ENCODE measurements at regions not wholly inside any gene's neighbourhood (a gene's known extent, or its start where the extent isn't known, plus 50 kb on each side); places are given as distances from the start of the nearest gene placed in this dataset.

- DNase-seq (ENCODE audit: extremely low read depth, low read depth): no peak
- TF ChIP-seq CTCF (IDR thresholded peaks at IDR 0.05; ENCODE audit: low read depth, low read length): no peak
Measured at GRCh38 chr3:189554868-189555557, 76.2 kb upstream of the TP63 start.

- no peak for TF ChIP-seq CTCF (IDR thresholded peaks at IDR 0.05; ENCODE audit: low read depth, low read length)
Measured at GRCh38 chr3:189555558-189555881, 75.7 kb upstream of the TP63 start.

GRCh38 chr3:189557824-189558223 is 73.4 kb upstream of the TP63 start:
- no peak for TF ChIP-seq CTCF (IDR thresholded peaks at IDR 0.05; ENCODE audit: low read depth, low read length)
- DNase-seq (ENCODE audit: extremely low read depth, low read depth): no peak

More at GRCh38 chr3:189555558-189555881, 75.7 kb upstream of the TP63 start:
- no peak for DNase-seq (ENCODE audit: extremely low read depth, low read depth)

DNA sequence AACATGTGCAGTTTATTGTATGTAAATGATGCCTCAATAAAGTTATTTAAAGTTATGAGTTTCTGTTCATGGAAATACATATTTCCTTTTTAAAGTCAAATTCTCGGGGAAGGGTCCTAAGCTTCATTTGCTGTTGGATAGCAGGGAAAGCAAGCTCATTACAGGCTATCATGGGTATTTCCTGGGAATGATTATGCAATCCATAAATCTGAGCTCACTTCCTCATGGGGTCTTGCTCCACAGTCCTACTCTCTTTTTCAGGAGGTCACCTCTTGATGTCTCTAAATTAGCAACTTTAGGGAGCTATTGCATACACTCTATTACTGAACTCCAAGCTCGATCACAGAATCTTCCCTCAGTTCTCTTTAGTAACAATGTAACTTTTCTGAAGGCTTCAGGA is 69.9 kb upstream of the TP63 start:
- no peak for TF ChIP-seq CTCF (IDR thresholded peaks at IDR 0.05; ENCODE audit: low read depth, low read length)

GRCh38 chr3:189563853-189564563 is 67.2 kb upstream of the TP63 start:
- no peak for TF ChIP-seq CTCF (IDR thresholded peaks at IDR 0.05; ENCODE audit: low read depth, low read length)
- DNase-seq (ENCODE audit: extremely low read depth, low read depth): peak; percentile 46

More for the DNA sequence above, 69.9 kb upstream of the TP63 start:
- DNase-seq (ENCODE audit: extremely low read depth, low read depth): no peak

- no peak for DNase-seq (ENCODE audit: extremely low read depth, low read depth)
- no peak for TF ChIP-seq CTCF (IDR thresholded peaks at IDR 0.05; ENCODE audit: low read depth, low read length)
Measured at GRCh38 chr3:189566550-189567130, 64.5 kb upstream of the TP63 start.

DNA sequence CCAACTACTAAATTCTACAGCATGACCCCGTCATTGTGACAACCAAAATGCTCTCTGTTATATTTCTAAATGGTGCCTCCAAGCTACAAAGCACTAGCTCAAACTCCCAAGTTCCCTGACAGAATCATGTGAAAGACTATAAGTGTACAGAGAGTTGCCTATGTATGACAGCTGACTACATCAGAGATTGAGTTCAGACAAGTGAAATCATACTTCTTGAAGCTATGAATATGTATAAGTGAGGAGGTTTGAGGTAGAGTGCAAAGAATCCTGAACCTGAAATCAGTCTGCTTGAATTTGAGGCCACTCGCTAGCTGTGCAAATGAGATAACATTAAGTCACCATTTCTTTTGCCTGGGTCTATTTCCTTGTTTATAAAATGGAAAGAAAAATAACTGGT is 63.9 kb upstream of the TP63 start:
- no peak for TF ChIP-seq CTCF (IDR thresholded peaks at IDR 0.05; ENCODE audit: low read depth, low read length)
- DNase-seq (ENCODE audit: extremely low read depth, low read depth): no peak
